Activated naive CD4-positive, alpha-beta T cell treated with anti-CD3 and anti-CD28 coated beads, Interleukin-2, amount 50 U/mL, for 24 hours (primary cell): ENCODE measurements at regions not wholly inside any gene's neighbourhood (a gene's known extent, or its start where the extent isn't known, plus 50 kb on each side); places are given as distances from the start of the nearest gene placed in this dataset.

Source experiments
- H3K27ac Mint-ChIP-seq: one replicate; pipeline ENCODE4 v1.8.0; 2021; ENCODE audit warnings: mild to moderate bottlenecking, mixed read lengths
- H3K27me3 Mint-ChIP-seq: one replicate; pipeline ENCODE4 v1.8.0; 2021; ENCODE audit warnings: mixed read lengths
- H3K36me3 Mint-ChIP-seq: one replicate; pipeline ENCODE4 v1.8.0; 2021; ENCODE audit warnings: mixed read lengths
- H3K4me1 Mint-ChIP-seq: one replicate; pipeline ENCODE4 v1.8.0; 2021; ENCODE audit warnings: mixed read lengths
- H3K4me3 Mint-ChIP-seq: one replicate; pipeline ENCODE4 v1.8.0; 2021; ENCODE audit warnings: mild to moderate bottlenecking, mixed read lengths
- H3K9me3 Mint-ChIP-seq: one replicate; pipeline ENCODE4 v1.8.0; 2021; ENCODE audit warnings: mixed read lengths

GRCh38 chr6:169989594-169989993, 238.2 kb downstream of the ERMARD start:
- H3K4me3 Mint-ChIP-seq, result peak overlapping the region; percentile 71
- H3K9me3 Mint-ChIP-seq, result no peaks in the 10 kb centered on the region
- no peaks in the 10 kb centered on the region for H3K27me3 Mint-ChIP-seq
- no peak overlapping the region for H3K27ac Mint-ChIP-seq
- no peaks in the 10 kb centered on the region for H3K36me3 Mint-ChIP-seq
- peaks cover 28% of the 10 kb centered on the region for H3K4me1 Mint-ChIP-seq

- no peaks in the 10 kb centered on the region for H3K36me3 Mint-ChIP-seq
- H3K4me3 Mint-ChIP-seq, result no peak overlapping the region
- H3K9me3 Mint-ChIP-seq, result no peaks in the 10 kb centered on the region
- H3K27ac Mint-ChIP-seq, result no peak overlapping the region
- H3K27me3 Mint-ChIP-seq, result no peaks in the 10 kb centered on the region
- peaks cover 28% of the 10 kb centered on the region for H3K4me1 Mint-ChIP-seq
These were observed 237.5 kb downstream of the ERMARD start for GRCh38 chr6:169988769-169989550.

GRCh38 chr6:169986848-169987498, 235.6 kb downstream of the ERMARD start:
- Mint-ChIP-seq H3K4me1 (peaks cover 22% of the 10 kb centered on the region), H3K4me3 (no peak overlapping the region), H3K27me3 (no peaks in the 10 kb centered on the region), H3K9me3 (no peaks in the 10 kb centered on the region), H3K27ac (no peak overlapping the region), H3K36me3 (no peaks in the 10 kb centered on the region)

- H3K36me3 Mint-ChIP-seq, result no peaks in the 10 kb centered on the region
- H3K9me3 Mint-ChIP-seq, result no peaks in the 10 kb centered on the region
- no peaks in the 10 kb centered on the region for H3K27me3 Mint-ChIP-seq
- no peak overlapping the region for H3K4me3 Mint-ChIP-seq
- H3K4me1 Mint-ChIP-seq, result peaks cover 15% of the 10 kb centered on the region
- no peak overlapping the region for H3K27ac Mint-ChIP-seq
These were observed 234.9 kb downstream of the ERMARD start for GRCh38 chr6:169986171-169986847.

- Mint-ChIP-seq H3K27me3 (no peaks in the 10 kb centered on the region), H3K4me1 (peaks cover 11% of the 10 kb centered on the region), H3K27ac (no peak overlapping the region), H3K36me3 (no peaks in the 10 kb centered on the region), H3K4me3 (no peak overlapping the region), H3K9me3 (no peaks in the 10 kb centered on the region)
These were observed 233.9 kb downstream of the ERMARD start for GRCh38 chr6:169985121-169986015.

- no peaks in the 10 kb centered on the region for H3K36me3 Mint-ChIP-seq
- no peak overlapping the region for H3K27ac Mint-ChIP-seq
- H3K9me3 Mint-ChIP-seq, result no peaks in the 10 kb centered on the region
- no peaks in the 10 kb centered on the region for H3K27me3 Mint-ChIP-seq
- peaks cover 2% of the 10 kb centered on the region for H3K4me1 Mint-ChIP-seq
- no peak overlapping the region for H3K4me3 Mint-ChIP-seq
These were observed 233.0 kb downstream of the ERMARD start for GRCh38 chr6:169984181-169985120.

GRCh38 chr6:169983651-169984050, 232.2 kb downstream of the ERMARD start:
- Mint-ChIP-seq H3K27ac (no peak overlapping the region), H3K27me3 (no peaks in the 10 kb centered on the region), H3K9me3 (no peaks in the 10 kb centered on the region), H3K36me3 (no peaks in the 10 kb centered on the region), H3K4me3 (no peak overlapping the region), H3K4me1 (no peaks in the 10 kb centered on the region)

- Mint-ChIP-seq H3K9me3 (no peaks in the 10 kb centered on the region), H3K36me3 (no peaks in the 10 kb centered on the region), H3K27me3 (no peaks in the 10 kb centered on the region), H3K4me1 (no peaks in the 10 kb centered on the region), H3K4me3 (no peak overlapping the region), H3K27ac (no peak overlapping the region)
These were observed 231.3 kb downstream of the ERMARD start for GRCh38 chr6:169982461-169983386.

GRCh38 chr6:169981969-169982368, 230.5 kb downstream of the ERMARD start:
- Mint-ChIP-seq H3K4me1 (no peaks in the 10 kb centered on the region), H3K27me3 (no peaks in the 10 kb centered on the region), H3K9me3 (no peaks in the 10 kb centered on the region), H3K36me3 (no peaks in the 10 kb centered on the region), H3K4me3 (no peak overlapping the region), H3K27ac (no peak overlapping the region)

- no peaks in the 10 kb centered on the region for H3K27me3 Mint-ChIP-seq
- H3K36me3 Mint-ChIP-seq, result no peaks in the 10 kb centered on the region
- no peaks in the 10 kb centered on the region for H3K9me3 Mint-ChIP-seq
- no peak overlapping the region for H3K4me3 Mint-ChIP-seq
- H3K4me1 Mint-ChIP-seq, result no peaks in the 10 kb centered on the region
- H3K27ac Mint-ChIP-seq, result no peak overlapping the region
These were observed 230.1 kb downstream of the ERMARD start for GRCh38 chr6:169981568-169981967.

GRCh38 chr6:169980826-169981450, 229.5 kb downstream of the ERMARD start:
- Mint-ChIP-seq H3K4me1 (no peaks in the 10 kb centered on the region), H3K9me3 (no peaks in the 10 kb centered on the region), H3K27ac (no peak overlapping the region), H3K36me3 (no peaks in the 10 kb centered on the region), H3K27me3 (no peaks in the 10 kb centered on the region), H3K4me3 (no peak overlapping the region)

- H3K4me3 Mint-ChIP-seq, result no peak overlapping the region
- no peaks in the 10 kb centered on the region for H3K36me3 Mint-ChIP-seq
- H3K4me1 Mint-ChIP-seq, result no peaks in the 10 kb centered on the region
- no peaks in the 10 kb centered on the region for H3K27me3 Mint-ChIP-seq
- no peak overlapping the region for H3K27ac Mint-ChIP-seq
- H3K9me3 Mint-ChIP-seq, result no peaks in the 10 kb centered on the region
These were observed 228.5 kb downstream of the ERMARD start for GRCh38 chr6:169979873-169980432.

GRCh38 chr6:169978615-169979161, 227.3 kb downstream of the ERMARD start:
- Mint-ChIP-seq H3K4me1 (no peaks in the 10 kb centered on the region), H3K4me3 (no peak overlapping the region), H3K27me3 (no peaks in the 10 kb centered on the region), H3K27ac (no peak overlapping the region), H3K9me3 (no peaks in the 10 kb centered on the region), H3K36me3 (no peaks in the 10 kb centered on the region)
